Stomach (tissue), 8 donors: ENCODE measurements at regions not wholly inside any gene's neighbourhood (a gene's known extent, or its start where the extent isn't known, plus 50 kb on each side); places are given as distances from the start of the nearest gene placed in this dataset.

Experiments used
- DNase-seq, 2 donors: peaks; one replicate each; pipeline versions ENCODE4 v3.0.0 to v3.0.0-alpha.2; 2013 to 2019
- H3K27ac ChIP-seq, 5 donors: fragments of 200-600 bp in 4 of 5; sonication (generic) in 4 of 5; one replicate each; pipeline ENCODE4 v1.5.1; 2013 to 2019; ENCODE audit warnings: mild to moderate bottlenecking in 1 of 5, moderate library complexity in 1 of 5
- H3K27me3 ChIP-seq, 3 donors: fragments of 200-600 bp; sonication (generic); one replicate each; pipeline ENCODE4 v1.5.1; 2017 to 2019; ENCODE audit warnings: mixed run types in 1 of 3
- H3K36me3 ChIP-seq, 4 donors: fragments of 200-600 bp; sonication (generic); 1 replicate in 3 of 4; 2 replicates in 1 of 4; pipeline ENCODE4 v1.5.1; 2016 to 2019
- H3K4me1 ChIP-seq, 4 donors: fragments of 200-600 bp; sonication (generic); one replicate each; pipeline ENCODE4 v1.5.1; 2016 to 2019
- H3K4me3 ChIP-seq, 4 donors: fragments of 200-600 bp; sonication (generic) in 3 of 4; one replicate each; pipeline ENCODE4 v1.5.1; 2016 to 2019; ENCODE audit warnings: mild to moderate bottlenecking in 1 of 4
- H3K9me3 ChIP-seq, 4 donors: fragments of 200-600 bp; sonication (generic); one replicate each; pipeline ENCODE4 v1.5.1; 2016 to 2019
- EP300 ChIP-seq: sonication (generic); formaldehyde crosslinking; IDR thresholded peaks from one replicate; pipeline ENCODE4 v1.6.1; 2017; ENCODE audit warnings: antibody characterized with exemption
- POLR2A ChIP-seq, 4 donors: fragments of 450-650 bp; IDR thresholded peaks; one replicate each; pipeline ENCODE4 v1.6.1; 2016; ENCODE audit warnings: antibody characterized with exemption in 4 of 4, control low read depth in 2 of 4, mild to moderate bottlenecking in 1 of 4, moderate library complexity in 1 of 4
- POLR2AphosphoS5 ChIP-seq, 3 donors: sonication (generic); formaldehyde crosslinking; IDR thresholded peaks; one replicate each; pipeline ENCODE4 v1.6.1; 2016; ENCODE audit warnings: antibody characterized with exemption in 3 of 3
- WGBS, 5 donors: extraction: QIAGEN DNeasy Blood & Tissue Kit in 3 of 5; methylation state at CpG; one replicate each; pipeline versions ENCODE4 v1.1.5 to v1.1.7; 2013 to 2018; 5-methylcytosine and 5-hydroxymethylcytosine counted together
- intact Hi-C: fragments of 100-400 bp; cut with DNase I; formaldehyde crosslinking; loops from one replicate; pipeline ENCODE4 v1.15.1; 2023; ENCODE audit warnings: low total_unique reads
- small RNA-seq, 4 donors: library from RNA; depleted of rRNA; stranded (forward); fragments of <200 nt; gene quantifications; one replicate each; pipeline ENCODE3, GENCODE V24; 2016
- TF ChIP-seq, protein P1 (sequence below), 7 experiments: fragments of 450-650 bp in 4 of 7; fragments of 200-600 bp in 3 of 7; sonication (generic) in 3 of 7; IDR thresholded peaks; one replicate each; pipeline ENCODE4 v1.5.1; 2016 to 2019; ENCODE audit warnings: antibody characterized with exemption in 7 of 7, control low read depth in 2 of 7, mild to moderate bottlenecking in 1 of 7
- donor health status: healthy with polysubstance abuse.
- donor health status: Bipolar disorder and iron deficiency.
- donor health status: healthy.

DNA sequence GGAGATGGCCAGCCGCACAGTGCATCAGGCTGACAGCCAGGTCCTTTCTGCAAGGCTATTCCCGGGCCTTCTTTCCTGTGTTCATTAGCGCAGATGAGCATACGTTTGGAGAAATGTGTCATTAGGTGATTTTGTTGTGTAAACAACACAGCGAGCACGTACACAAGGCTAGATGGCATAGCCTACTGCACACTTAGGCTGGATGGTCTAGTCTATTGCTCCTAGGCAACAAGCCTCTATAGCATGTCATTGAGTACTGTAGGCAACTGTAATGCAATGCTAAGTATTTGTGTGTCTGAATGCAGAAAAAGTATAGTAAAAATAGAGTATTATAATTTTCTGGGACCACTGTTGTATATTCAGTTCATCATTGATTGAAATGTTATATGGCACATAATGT lies 50.9 kb upstream of the PHLPP1 start:
- no peaks in the 10 kb centered on the region for H3K27me3 ChIP-seq
- TF ChIP-seq EP300, result no peak
- no peak for TF ChIP-seq POLR2A (IDR thresholded peaks at IDR 0.05)
- TF ChIP-seq POLR2AphosphoS5 (IDR thresholded peaks at IDR 0.05), result no peak
- TF ChIP-seq, protein P1, sequence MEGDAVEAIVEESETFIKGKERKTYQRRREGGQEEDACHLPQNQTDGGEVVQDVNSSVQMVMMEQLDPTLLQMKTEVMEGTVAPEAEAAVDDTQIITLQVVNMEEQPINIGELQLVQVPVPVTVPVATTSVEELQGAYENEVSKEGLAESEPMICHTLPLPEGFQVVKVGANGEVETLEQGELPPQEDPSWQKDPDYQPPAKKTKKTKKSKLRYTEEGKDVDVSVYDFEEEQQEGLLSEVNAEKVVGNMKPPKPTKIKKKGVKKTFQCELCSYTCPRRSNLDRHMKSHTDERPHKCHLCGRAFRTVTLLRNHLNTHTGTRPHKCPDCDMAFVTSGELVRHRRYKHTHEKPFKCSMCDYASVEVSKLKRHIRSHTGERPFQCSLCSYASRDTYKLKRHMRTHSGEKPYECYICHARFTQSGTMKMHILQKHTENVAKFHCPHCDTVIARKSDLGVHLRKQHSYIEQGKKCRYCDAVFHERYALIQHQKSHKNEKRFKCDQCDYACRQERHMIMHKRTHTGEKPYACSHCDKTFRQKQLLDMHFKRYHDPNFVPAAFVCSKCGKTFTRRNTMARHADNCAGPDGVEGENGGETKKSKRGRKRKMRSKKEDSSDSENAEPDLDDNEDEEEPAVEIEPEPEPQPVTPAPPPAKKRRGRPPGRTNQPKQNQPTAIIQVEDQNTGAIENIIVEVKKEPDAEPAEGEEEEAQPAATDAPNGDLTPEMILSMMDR (IDR thresholded peaks at IDR 0.05), result no peak
- WGBS, 5 donors, result 83 to 91% (median 88%) methylated on average over 6 of the region's 6 CpGs
- no peak overlapping the region for H3K4me3 ChIP-seq
- no peaks in the 10 kb centered on the region for H3K36me3 ChIP-seq
- DNase-seq, result no peak
- H3K27ac ChIP-seq, result no peak overlapping the region
- no peaks in the 10 kb centered on the region for H3K4me1 ChIP-seq
- no peaks in the 10 kb centered on the region for H3K9me3 ChIP-seq
- intact Hi-C loops, result no loop called here

DNA sequence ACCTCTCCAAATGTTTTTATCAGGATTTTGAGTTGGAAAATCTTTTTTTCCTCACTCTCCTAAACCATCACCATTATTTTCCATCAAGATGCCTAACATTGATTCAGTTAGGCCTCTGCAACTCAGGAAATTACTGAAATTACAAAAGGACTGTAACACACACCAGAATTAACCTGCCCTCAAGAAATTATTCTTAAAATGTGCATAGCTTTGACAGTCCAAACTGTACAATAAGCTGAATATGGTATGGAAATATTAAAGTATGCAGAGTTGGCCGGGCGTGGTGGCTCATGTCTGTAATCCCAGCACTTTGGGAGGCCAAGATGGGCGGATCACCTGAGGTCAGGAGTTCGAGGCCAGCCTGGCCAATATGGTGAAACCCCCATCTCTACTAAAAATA lies 50.2 kb upstream of the PHLPP1 start:
- Histone ChIP-seq H3K9me3 (no peaks in the 10 kb centered on the region), H3K27me3 (no peaks in the 10 kb centered on the region), H3K4me1 (no peaks in the 10 kb centered on the region), H3K36me3 (no peaks in the 10 kb centered on the region), H3K27ac (no peak overlapping the region), H3K4me3 (no peak overlapping the region)
- WGBS, 5 donors, result 84 to 97% (median 93%) methylated on average over 4 of the region's 4 CpGs
- intact Hi-C loops, result no loop called here
- TF ChIP-seq POLR2AphosphoS5 (IDR thresholded peaks at IDR 0.05) (no peak), POLR2A (IDR thresholded peaks at IDR 0.05) (no peak), EP300 (no peak)
- TF ChIP-seq, protein P1 (IDR thresholded peaks at IDR 0.05), result no peak
- no peak for DNase-seq

Small RNA genes lying in the stretch of these regions (small RNA-seq; reads per million reads assigned to genes)
- gene RN7SL705P, result 0 to 0.75 (median 0.07) reads per million in 4 donors
